Osteocyte (in vitro differentiated cells): ENCODE measurements at regions not wholly inside any gene's neighbourhood (a gene's known extent, or its start where the extent isn't known, plus 50 kb on each side); places are given as distances from the start of the nearest gene placed in this dataset.
"Not testable (repeated sequence)": the region's sequence is repeated elsewhere in the genome, so short reads cannot be mapped to it uniquely, and the experiment has no call there.

Source experiments
- DNase-seq: peaks from one replicate; pipeline ENCODE4 v3.0.0; 2021; ENCODE audit warnings: mixed read lengths; ENCODE audit not compliant: unreplicated experiment; ENCODE audit errors: extremely low spot score
- H3K27ac Mint-ChIP-seq: one replicate; pipeline ENCODE4 v1.8.0; 2021; ENCODE audit warnings: mild to moderate bottlenecking, mixed read lengths; ENCODE audit not compliant: unreplicated experiment
- H3K27me3 Mint-ChIP-seq: one replicate; pipeline ENCODE4 v1.8.0; 2021; ENCODE audit warnings: mixed read lengths; ENCODE audit not compliant: unreplicated experiment
- H3K36me3 Mint-ChIP-seq: one replicate; pipeline ENCODE4 v1.8.0; 2021; ENCODE audit warnings: mixed read lengths; ENCODE audit not compliant: unreplicated experiment
- H3K4me1 Mint-ChIP-seq: one replicate; pipeline ENCODE4 v1.8.0; 2021; ENCODE audit warnings: mixed read lengths; ENCODE audit not compliant: unreplicated experiment
- H3K4me3 Mint-ChIP-seq: one replicate; pipeline ENCODE4 v1.8.0; 2021; ENCODE audit warnings: mild to moderate bottlenecking, moderate library complexity, mixed read lengths; ENCODE audit not compliant: unreplicated experiment
- H3K9me3 Mint-ChIP-seq: one replicate; pipeline ENCODE4 v1.8.0; 2021; ENCODE audit warnings: mixed read lengths; ENCODE audit not compliant: unreplicated experiment
- TF ChIP-seq, protein P1 (sequence below): fragments of 200-600 bp; sonication (generic); IDR thresholded peaks from 2 replicates; pipeline ENCODE4 v1.5.0; 2021; ENCODE audit warnings: antibody characterized with exemption, mild to moderate bottlenecking, moderate library complexity

DNA sequence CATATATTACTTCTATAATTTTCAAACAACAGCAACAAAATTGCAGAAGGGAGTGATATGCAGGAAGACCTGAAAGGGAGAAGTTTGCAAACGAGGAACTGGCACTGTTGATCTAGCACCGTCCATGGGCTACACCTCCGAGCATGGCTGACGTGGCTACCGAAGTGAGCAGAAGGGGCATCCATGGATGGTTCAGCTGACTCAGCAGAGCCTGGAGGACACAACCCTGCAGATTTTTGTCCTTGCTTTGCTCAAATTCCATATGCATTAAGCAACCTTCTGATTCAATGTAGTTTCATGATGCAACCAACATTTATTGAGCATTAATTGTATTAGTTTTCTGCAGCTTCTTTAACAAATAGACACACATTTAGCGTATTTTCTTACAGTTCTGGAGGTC, 191.2 kb downstream of the C1orf94 start:
- Mint-ChIP-seq H3K9me3 (peaks cover 14% of the 10 kb centered on the region), H3K27ac (no peak overlapping the region), H3K4me3 (no peak overlapping the region), H3K4me1 (no peaks in the 10 kb centered on the region), H3K36me3 (no peaks in the 10 kb centered on the region), H3K27me3 (no peaks in the 10 kb centered on the region)
- DNase-seq = peak; percentile 15
- TF ChIP-seq, protein P1, sequence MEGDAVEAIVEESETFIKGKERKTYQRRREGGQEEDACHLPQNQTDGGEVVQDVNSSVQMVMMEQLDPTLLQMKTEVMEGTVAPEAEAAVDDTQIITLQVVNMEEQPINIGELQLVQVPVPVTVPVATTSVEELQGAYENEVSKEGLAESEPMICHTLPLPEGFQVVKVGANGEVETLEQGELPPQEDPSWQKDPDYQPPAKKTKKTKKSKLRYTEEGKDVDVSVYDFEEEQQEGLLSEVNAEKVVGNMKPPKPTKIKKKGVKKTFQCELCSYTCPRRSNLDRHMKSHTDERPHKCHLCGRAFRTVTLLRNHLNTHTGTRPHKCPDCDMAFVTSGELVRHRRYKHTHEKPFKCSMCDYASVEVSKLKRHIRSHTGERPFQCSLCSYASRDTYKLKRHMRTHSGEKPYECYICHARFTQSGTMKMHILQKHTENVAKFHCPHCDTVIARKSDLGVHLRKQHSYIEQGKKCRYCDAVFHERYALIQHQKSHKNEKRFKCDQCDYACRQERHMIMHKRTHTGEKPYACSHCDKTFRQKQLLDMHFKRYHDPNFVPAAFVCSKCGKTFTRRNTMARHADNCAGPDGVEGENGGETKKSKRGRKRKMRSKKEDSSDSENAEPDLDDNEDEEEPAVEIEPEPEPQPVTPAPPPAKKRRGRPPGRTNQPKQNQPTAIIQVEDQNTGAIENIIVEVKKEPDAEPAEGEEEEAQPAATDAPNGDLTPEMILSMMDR = no peak

DNA sequence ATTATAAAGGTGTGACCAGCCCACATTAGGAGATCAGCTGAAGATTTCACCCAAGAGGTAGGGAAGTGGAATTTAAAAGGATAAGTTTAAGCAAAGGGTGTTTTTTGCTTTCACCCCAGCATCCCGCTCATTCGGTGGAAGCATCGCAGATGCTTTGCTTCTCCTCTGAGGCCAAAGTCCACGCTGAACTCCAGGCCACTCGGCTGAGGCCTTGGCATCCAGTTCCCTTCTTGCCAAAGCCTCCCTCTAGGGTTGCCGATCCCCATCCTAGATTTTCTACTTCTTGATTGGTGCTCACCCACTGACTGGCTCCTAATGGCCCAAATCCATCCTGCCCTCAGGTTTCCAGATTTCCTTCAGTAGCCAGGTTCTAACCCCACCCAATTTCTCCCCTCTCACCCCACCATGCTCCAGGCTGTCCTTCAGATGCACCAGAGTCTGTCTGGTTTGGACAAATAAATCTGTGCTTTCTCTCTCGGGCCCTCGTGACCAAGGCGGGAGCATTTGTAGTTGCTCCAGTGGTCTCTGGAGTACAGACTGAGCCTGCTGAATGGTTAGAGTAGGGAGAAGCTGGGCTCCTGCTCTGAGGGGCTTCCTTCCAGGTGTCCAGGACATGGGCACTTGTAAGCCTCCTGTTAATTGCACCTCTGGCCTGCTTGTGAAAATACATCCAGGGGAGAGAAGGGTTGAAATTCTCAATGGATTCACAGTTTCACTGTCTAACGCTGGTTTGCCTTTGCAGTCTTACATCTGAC, 193.2 kb downstream of the C1orf94 start:
- TF ChIP-seq, protein P1 = no peak
- H3K27ac Mint-ChIP-seq = no peak overlapping the region
- H3K27me3 Mint-ChIP-seq = no peaks in the 10 kb centered on the region
- no peaks in the 10 kb centered on the region for H3K4me1 Mint-ChIP-seq
- no peak overlapping the region for H3K4me3 Mint-ChIP-seq
- DNase-seq = peak; percentile 64
- peaks cover 4% of the 10 kb centered on the region for H3K9me3 Mint-ChIP-seq
- no peaks in the 10 kb centered on the region for H3K36me3 Mint-ChIP-seq

DNA sequence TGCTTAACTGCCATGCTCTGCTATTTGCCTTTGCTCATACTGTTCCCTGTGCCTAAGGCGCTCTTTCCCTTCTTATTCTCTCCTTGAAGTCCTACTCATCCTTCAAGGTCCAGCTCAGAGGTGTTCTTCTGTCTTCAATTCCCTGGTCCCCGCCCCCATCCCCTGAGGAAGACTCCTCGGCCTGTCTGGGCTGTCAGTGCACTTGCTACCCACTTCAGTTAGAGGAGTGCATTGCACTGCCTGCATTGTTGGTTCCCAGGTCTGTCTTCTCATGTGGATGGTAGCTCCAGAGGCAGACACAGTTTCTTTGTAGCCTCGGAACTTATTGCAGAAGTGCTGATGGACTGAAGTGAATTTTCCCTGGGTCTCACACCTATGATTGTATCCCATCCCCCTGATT, 194.0 kb downstream of the C1orf94 start:
- H3K9me3 Mint-ChIP-seq = no peaks in the 10 kb centered on the region
- no peaks in the 10 kb centered on the region for H3K36me3 Mint-ChIP-seq
- H3K4me3 Mint-ChIP-seq = no peak overlapping the region
- no peaks in the 10 kb centered on the region for H3K4me1 Mint-ChIP-seq
- TF ChIP-seq, protein P1 = no peak
- H3K27ac Mint-ChIP-seq = no peak overlapping the region
- H3K27me3 Mint-ChIP-seq = no peaks in the 10 kb centered on the region
- DNase-seq = peak; percentile 79

DNA sequence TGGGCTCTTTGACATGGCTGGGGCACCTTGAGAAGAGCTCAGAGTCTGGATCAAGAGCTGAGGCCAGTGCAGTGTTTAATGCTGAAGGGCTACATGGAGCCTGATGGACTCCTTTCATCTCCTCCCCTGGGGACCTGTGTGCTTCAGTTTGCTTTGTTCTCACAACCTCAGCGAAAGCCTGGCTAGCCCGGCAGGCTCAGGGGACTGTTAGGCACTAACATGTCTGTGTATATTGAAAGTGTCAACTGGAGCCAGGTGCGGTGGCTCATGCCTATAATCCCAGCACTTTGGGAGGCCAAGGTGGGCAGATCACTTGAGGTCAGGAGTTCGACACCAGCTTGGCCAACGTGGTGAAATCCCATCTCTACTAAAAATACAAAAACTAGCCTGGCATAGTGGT, 194.5 kb downstream of the C1orf94 start:
- not testable (repeated sequence) for H3K4me3 Mint-ChIP-seq, H3K36me3 Mint-ChIP-seq, H3K27ac Mint-ChIP-seq, H3K4me1 Mint-ChIP-seq, H3K9me3 Mint-ChIP-seq, H3K27me3 Mint-ChIP-seq
- DNase-seq = peak; percentile 64

DNA sequence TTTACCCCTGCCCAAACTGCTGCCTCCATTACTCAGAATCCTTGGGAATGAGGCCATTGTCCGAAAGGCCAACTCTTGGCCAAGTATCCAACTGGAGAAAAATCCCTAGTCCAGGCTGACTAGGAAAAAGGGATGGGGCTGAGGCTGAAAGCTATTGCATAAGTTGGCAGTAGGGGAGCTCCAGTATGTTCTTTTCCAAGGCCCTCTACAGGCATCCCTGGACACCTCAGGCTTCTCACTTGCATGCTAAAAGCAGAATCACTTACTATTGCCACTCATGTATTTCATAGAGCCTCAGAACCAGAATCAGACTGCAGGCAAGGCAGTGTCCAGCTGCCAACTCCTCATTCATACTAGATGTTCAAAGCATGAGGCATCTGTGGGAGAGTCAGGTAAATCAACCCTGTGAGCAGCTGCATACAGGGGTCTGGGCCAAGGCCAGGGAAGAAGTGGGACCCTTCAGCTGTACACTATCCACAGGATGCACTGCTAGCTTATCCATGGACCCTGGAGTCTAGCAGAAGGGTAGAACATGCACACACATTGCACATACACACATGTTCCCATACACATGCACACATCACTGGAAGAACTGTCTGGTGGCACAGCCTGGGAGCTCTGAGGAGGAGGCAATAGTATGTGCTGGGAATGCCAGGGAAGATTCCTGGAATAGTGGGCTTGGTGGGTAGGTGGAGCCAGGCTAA, 195.3 kb downstream of the C1orf94 start:
- Mint-ChIP-seq H3K9me3 (no peaks in the 10 kb centered on the region), H3K4me3 (no peak overlapping the region), H3K36me3 (no peaks in the 10 kb centered on the region), H3K27ac (no peak overlapping the region), H3K27me3 (no peaks in the 10 kb centered on the region), H3K4me1 (no peaks in the 10 kb centered on the region)
- TF ChIP-seq, protein P1 = no peak
- peak; percentile 48 for DNase-seq
